ENCODE measurements at regions not wholly inside any gene's neighbourhood (a gene's known extent, or its start where the extent isn't known, plus 50 kb on each side); places are given as distances from the start of the nearest gene placed in this dataset.

DNA sequence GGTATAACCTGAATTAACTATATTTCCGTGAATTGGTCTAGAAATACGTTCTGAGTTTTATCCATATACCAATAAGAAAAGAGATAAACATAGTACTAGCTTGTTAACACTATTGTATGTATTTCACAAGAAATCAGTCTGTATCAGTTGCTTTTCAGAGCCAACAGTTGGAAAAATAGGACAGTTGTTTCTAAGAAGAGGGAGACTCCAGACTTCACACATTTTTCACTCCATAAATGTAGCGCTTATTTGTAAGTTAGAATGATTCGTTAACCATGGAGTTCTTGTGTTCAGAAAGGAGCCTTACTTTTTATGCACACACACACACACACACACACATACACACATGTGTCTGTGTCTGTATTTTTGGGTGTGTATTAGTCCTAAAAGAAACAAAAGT lies 376.7 kb upstream of the SMIM31 start:
- Histone ChIP-seq H4K20me1 (ENCODE audit: insufficient read depth, low read length) (no peaks in the 10 kb centered on the region), H3K4me3 (ENCODE audit: low read length) (no peak overlapping the region), H3K9ac (ENCODE audit: low read length) (no peak overlapping the region), H3K4me1 (ENCODE audit: low read length) (no peaks in the 10 kb centered on the region), H3K9me3 (ENCODE audit: insufficient read depth, low read length) (no peaks in the 10 kb centered on the region), H2AFZ (ENCODE audit: low read depth, low read length) (no peak overlapping the region), H3K4me2 (ENCODE audit: low read length) (no peak overlapping the region), H3K27me3 (ENCODE audit: low read depth, low read length) (no peaks in the 10 kb centered on the region), H3K36me3 (replicated peaks; ENCODE audit: low read depth, low read length) (no peaks in the 10 kb centered on the region), H3K79me2 (ENCODE audit: low read length) (no peaks in the 10 kb centered on the region), H3K27ac (ENCODE audit: low read length) (no peak overlapping the region)
- TF ChIP-seq, protein P1, sequence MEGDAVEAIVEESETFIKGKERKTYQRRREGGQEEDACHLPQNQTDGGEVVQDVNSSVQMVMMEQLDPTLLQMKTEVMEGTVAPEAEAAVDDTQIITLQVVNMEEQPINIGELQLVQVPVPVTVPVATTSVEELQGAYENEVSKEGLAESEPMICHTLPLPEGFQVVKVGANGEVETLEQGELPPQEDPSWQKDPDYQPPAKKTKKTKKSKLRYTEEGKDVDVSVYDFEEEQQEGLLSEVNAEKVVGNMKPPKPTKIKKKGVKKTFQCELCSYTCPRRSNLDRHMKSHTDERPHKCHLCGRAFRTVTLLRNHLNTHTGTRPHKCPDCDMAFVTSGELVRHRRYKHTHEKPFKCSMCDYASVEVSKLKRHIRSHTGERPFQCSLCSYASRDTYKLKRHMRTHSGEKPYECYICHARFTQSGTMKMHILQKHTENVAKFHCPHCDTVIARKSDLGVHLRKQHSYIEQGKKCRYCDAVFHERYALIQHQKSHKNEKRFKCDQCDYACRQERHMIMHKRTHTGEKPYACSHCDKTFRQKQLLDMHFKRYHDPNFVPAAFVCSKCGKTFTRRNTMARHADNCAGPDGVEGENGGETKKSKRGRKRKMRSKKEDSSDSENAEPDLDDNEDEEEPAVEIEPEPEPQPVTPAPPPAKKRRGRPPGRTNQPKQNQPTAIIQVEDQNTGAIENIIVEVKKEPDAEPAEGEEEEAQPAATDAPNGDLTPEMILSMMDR (IDR thresholded peaks at IDR 0.05; ENCODE audit: low read depth, low read length), result no peak

DNA sequence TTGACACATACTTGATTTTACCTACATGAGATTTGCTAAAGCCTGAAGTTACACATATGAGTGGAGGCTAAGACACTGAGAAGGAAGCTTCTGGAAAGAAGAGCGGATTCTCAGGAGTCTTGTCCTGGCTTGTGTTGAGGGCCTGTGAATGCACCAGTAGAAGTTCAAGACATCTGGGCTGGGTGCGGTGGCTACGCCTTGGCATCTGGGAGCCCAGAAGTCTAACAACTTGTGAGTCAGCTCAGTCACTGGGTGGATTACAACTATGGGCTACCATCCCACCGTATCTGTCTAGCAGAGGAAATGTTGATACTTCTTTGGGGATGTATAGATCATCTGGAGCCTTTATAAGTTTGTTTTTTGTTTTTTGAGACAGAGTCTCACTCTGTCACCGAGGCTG lies 375.6 kb upstream of the SMIM31 start:
- no peak overlapping the region for H2AFZ ChIP-seq (ENCODE audit: low read depth, low read length)
- H3K4me1 ChIP-seq (ENCODE audit: low read length), result no peaks in the 10 kb centered on the region
- no peaks in the 10 kb centered on the region for H3K36me3 ChIP-seq (replicated peaks; ENCODE audit: low read depth, low read length)
- no peaks in the 10 kb centered on the region for H3K79me2 ChIP-seq (ENCODE audit: low read length)
- no peak overlapping the region for H3K27ac ChIP-seq (ENCODE audit: low read length)
- H3K9me3 ChIP-seq (ENCODE audit: insufficient read depth, low read length), result no peaks in the 10 kb centered on the region; the same call in 1 of the 2 replicates
- TF ChIP-seq, protein P1 (IDR thresholded peaks at IDR 0.05; ENCODE audit: low read depth, low read length), result no peak
- no peak for TF ChIP-seq EZH2phosphoT487 (IDR thresholded peaks at IDR 0.05; ENCODE audit: low read depth)
- H3K27me3 ChIP-seq (ENCODE audit: low read depth, low read length), result no peaks in the 10 kb centered on the region
- no peaks in the 10 kb centered on the region for H4K20me1 ChIP-seq (ENCODE audit: insufficient read depth, low read length)
- H3K9ac ChIP-seq (ENCODE audit: low read length), result no peak overlapping the region
- no peak overlapping the region for H3K4me3 ChIP-seq (ENCODE audit: low read length)
- H3K4me2 ChIP-seq (ENCODE audit: low read length), result no peak overlapping the region

DNA sequence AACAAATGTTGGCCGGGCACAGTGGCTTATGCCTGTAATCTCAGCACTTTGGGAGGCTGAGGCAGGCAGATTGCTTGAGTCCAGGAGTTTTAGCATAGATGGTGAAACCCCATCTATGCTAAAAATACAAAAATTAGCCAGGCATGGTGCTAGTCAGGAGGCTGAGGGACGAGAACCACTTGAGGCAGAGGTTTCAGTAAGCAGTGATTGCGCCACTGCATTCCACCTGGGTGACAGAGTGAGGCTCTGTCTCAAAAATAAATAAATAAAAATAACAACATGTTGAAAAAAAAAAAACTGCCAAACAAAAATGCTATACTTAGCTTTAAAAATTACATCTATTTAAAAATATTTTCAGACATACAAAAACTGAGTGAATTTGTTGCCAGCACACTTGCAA lies 374.2 kb upstream of the SMIM31 start:
- no peak overlapping the region for H3K4me2 ChIP-seq (ENCODE audit: low read length)
- no peaks in the 10 kb centered on the region for H3K36me3 ChIP-seq (replicated peaks; ENCODE audit: low read depth, low read length)
- H2AFZ ChIP-seq (ENCODE audit: low read depth, low read length), result no peak overlapping the region
- no peak overlapping the region for H3K9ac ChIP-seq (ENCODE audit: low read length)
- no peaks in the 10 kb centered on the region; the same call in 1 of the 2 replicates for H3K9me3 ChIP-seq (ENCODE audit: insufficient read depth, low read length)
- no peak for TF ChIP-seq EZH2phosphoT487 (IDR thresholded peaks at IDR 0.05; ENCODE audit: low read depth)
- TF ChIP-seq, protein P1 (IDR thresholded peaks at IDR 0.05; ENCODE audit: low read depth, low read length), result no peak
- H3K4me3 ChIP-seq (ENCODE audit: low read length), result no peak overlapping the region
- H4K20me1 ChIP-seq (ENCODE audit: insufficient read depth, low read length), result no peaks in the 10 kb centered on the region
- no peaks in the 10 kb centered on the region for H3K79me2 ChIP-seq (ENCODE audit: low read length)
- H3K27ac ChIP-seq (ENCODE audit: low read length), result no peak overlapping the region
- H3K4me1 ChIP-seq (ENCODE audit: low read length), result no peaks in the 10 kb centered on the region
- no peaks in the 10 kb centered on the region for H3K27me3 ChIP-seq (ENCODE audit: low read depth, low read length)

DNA sequence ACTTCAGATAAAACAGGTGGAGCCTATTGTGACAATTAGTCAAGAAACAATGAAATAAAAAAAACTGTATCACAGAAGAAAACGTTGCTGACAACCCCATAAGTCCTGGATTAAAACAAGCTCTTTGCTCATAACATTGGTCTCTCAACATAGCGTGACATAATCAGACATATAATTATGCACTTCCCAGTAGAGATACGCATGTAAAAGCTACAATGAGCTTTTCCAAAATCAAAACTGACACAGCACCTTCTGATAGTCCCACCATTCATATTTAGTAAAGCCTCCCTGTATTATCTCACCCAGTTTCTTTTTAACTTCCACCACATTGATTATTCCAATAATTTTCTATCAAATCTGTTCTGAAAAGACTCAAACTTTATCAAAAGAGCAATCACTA lies 372.1 kb upstream of the SMIM31 start:
- H3K4me2 ChIP-seq (ENCODE audit: low read length), result no peak overlapping the region
- H3K4me1 ChIP-seq (ENCODE audit: low read length), result no peaks in the 10 kb centered on the region
- no peak overlapping the region for H2AFZ ChIP-seq (ENCODE audit: low read depth, low read length)
- H3K36me3 ChIP-seq (replicated peaks; ENCODE audit: low read depth, low read length), result no peaks in the 10 kb centered on the region
- no peaks in the 10 kb centered on the region for H4K20me1 ChIP-seq (ENCODE audit: insufficient read depth, low read length)
- no peak overlapping the region for H3K4me3 ChIP-seq (ENCODE audit: low read length)
- H3K9me3 ChIP-seq (ENCODE audit: insufficient read depth, low read length), result no peaks in the 10 kb centered on the region; the same call in 1 of the 2 replicates
- H3K9ac ChIP-seq (ENCODE audit: low read length), result no peak overlapping the region
- no peaks in the 10 kb centered on the region for H3K27me3 ChIP-seq (ENCODE audit: low read depth, low read length)
- no peaks in the 10 kb centered on the region for H3K79me2 ChIP-seq (ENCODE audit: low read length)
- TF ChIP-seq EZH2phosphoT487 (IDR thresholded peaks at IDR 0.05; ENCODE audit: low read depth), result no peak
- TF ChIP-seq, protein P1 (IDR thresholded peaks at IDR 0.05; ENCODE audit: low read depth, low read length), result no peak
- H3K27ac ChIP-seq (ENCODE audit: low read length), result no peak overlapping the region

All from OCI-LY3 (cell line).